ENCODE measurements at regions not wholly inside any gene's neighbourhood (a gene's known extent, or its start where the extent isn't known, plus 50 kb on each side); places are given as distances from the start of the nearest gene placed in this dataset.
"Not testable (repeated sequence)": the region's sequence is repeated elsewhere in the genome, so short reads cannot be mapped to it uniquely, and the experiment has no call there.

- Histone ChIP-seq H4K20me1 (no peaks in the 10 kb centered on the region), H3K9ac (no peak overlapping the region), H3K4me2 (no peak overlapping the region), H3K4me3 (no peak overlapping the region), H3K27me3 (no peaks in the 10 kb centered on the region), H3K27ac (no peak overlapping the region), H3K9me3 (replicated peaks in 1 of 11) (peaks cover 8 to 13% (median 10%) of the 10 kb centered on the region in 11 experiments), H3K4me1 (peaks cover 0 to 11% (median 0%) of the 10 kb centered on the region in 10 experiments; a peak in 4 of 20 replicates), H3K36me3 (no peaks in the 10 kb centered on the region)
- TF ChIP-seq Cebpa-rat (IDR thresholded peaks at IDR 0.05) = no peak
Measured at GRCh38 chr16:22692034-22692433, 121.9 kb upstream of the HS3ST2 start.

- peak overlapping the region in 2 of 11 experiments; percentile 17 to 34; a peak in 3 of 22 replicates for H3K4me2 ChIP-seq
- peaks cover 0 to 4% (median 0%) of the 10 kb centered on the region in 11 experiments; a peak in 2 of 22 replicates for H3K9me3 ChIP-seq (replicated peaks in 1 of 11)
- H3K27ac ChIP-seq = no peak overlapping the region
- TF ChIP-seq Cebpa-rat (IDR thresholded peaks at IDR 0.05) = no peak
- H3K36me3 ChIP-seq = no peaks in the 10 kb centered on the region
- peaks cover 0 to 11% (median 0%) of the 10 kb centered on the region in 10 experiments; a peak in 4 of 20 replicates for H3K4me1 ChIP-seq
- H3K4me3 ChIP-seq = no peak overlapping the region
- no peak overlapping the region for H3K9ac ChIP-seq
- H3K27me3 ChIP-seq = no peaks in the 10 kb centered on the region
- no peaks in the 10 kb centered on the region for H4K20me1 ChIP-seq
Measured at GRCh38 chr16:22692916-22693637, 120.9 kb upstream of the HS3ST2 start.

GRCh38 chr16:22693638-22694340 lies 120.2 kb upstream of the HS3ST2 start:
- H3K27me3 ChIP-seq = no peaks in the 10 kb centered on the region
- H3K9me3 ChIP-seq (replicated peaks in 1 of 11) = 0 out of 22 replicates have a peak, but pooled peaks cover 0 to 4% (median 0%) of the 10 kb centered on the region in 11 experiments
- H3K9ac ChIP-seq = no peak overlapping the region
- H3K4me2 ChIP-seq = peak overlapping the region in 2 of 11 experiments; percentile 17 to 34; a peak in 4 of 22 replicates
- H3K27ac ChIP-seq = no peak overlapping the region
- peaks cover 0 to 11% (median 0%) of the 10 kb centered on the region in 10 experiments; a peak in 4 of 20 replicates for H3K4me1 ChIP-seq
- TF ChIP-seq Cebpa-rat (IDR thresholded peaks at IDR 0.05) = no peak
- H3K4me3 ChIP-seq = no peak overlapping the region
- H3K36me3 ChIP-seq = no peaks in the 10 kb centered on the region
- H4K20me1 ChIP-seq = no peaks in the 10 kb centered on the region

GRCh38 chr16:22694887-22695382 lies 119.0 kb upstream of the HS3ST2 start:
- TF ChIP-seq Cebpa-rat (IDR thresholded peaks at IDR 0.05) = no peak
- H3K9ac ChIP-seq = no peak overlapping the region
- no peaks in the 10 kb centered on the region for H3K36me3 ChIP-seq
- H3K27me3 ChIP-seq = no peaks in the 10 kb centered on the region
- H3K4me2 ChIP-seq = no peak overlapping the region
- 0 out of 22 replicates have a peak, but pooled peaks cover 0 to 4% (median 0%) of the 10 kb centered on the region in 11 experiments for H3K9me3 ChIP-seq (replicated peaks in 1 of 11)
- H3K4me3 ChIP-seq = no peak overlapping the region
- peaks cover 0 to 11% (median 0%) of the 10 kb centered on the region in 10 experiments; a peak in 4 of 20 replicates for H3K4me1 ChIP-seq
- no peak overlapping the region for H3K27ac ChIP-seq
- H4K20me1 ChIP-seq = no peaks in the 10 kb centered on the region

GRCh38 chr16:22695773-22696172 lies 118.2 kb upstream of the HS3ST2 start:
- H4K20me1 ChIP-seq; H3K9ac ChIP-seq; H3K27ac ChIP-seq; H3K9me3 ChIP-seq (replicated peaks in 1 of 11); H3K36me3 ChIP-seq; H3K27me3 ChIP-seq; H3K4me3 ChIP-seq; H3K4me2 ChIP-seq: not testable (repeated sequence)
- peaks cover 0 to 11% (median 0%) of the 10 kb centered on the region in 10 experiments; a peak in 4 of 20 replicates for H3K4me1 ChIP-seq

- Histone ChIP-seq H3K4me1 (no peaks in the 10 kb centered on the region), H4K20me1 (no peaks in the 10 kb centered on the region), H3K27ac (no peak overlapping the region), H3K9ac (no peak overlapping the region), H3K4me2 (no peak overlapping the region), H3K9me3 (replicated peaks in 1 of 11) (no peaks in the 10 kb centered on the region), H3K36me3 (no peaks in the 10 kb centered on the region), H3K27me3 (no peaks in the 10 kb centered on the region), H3K4me3 (no peak overlapping the region)
- no peak for TF ChIP-seq Cebpa-rat (IDR thresholded peaks at IDR 0.05)
Measured at GRCh38 chr16:22699356-22699755, 114.6 kb upstream of the HS3ST2 start.

GRCh38 chr16:22705799-22706198 lies 108.2 kb upstream of the HS3ST2 start:
- no peaks in the 10 kb centered on the region for H3K9me3 ChIP-seq (replicated peaks in 1 of 11)
- H4K20me1 ChIP-seq = no peaks in the 10 kb centered on the region
- no peak overlapping the region for H3K4me3 ChIP-seq
- no peaks in the 10 kb centered on the region for H3K36me3 ChIP-seq
- no peak overlapping the region for H3K27ac ChIP-seq
- H3K27me3 ChIP-seq = no peaks in the 10 kb centered on the region
- H3K9ac ChIP-seq = no peak overlapping the region
- no peak for TF ChIP-seq Cebpa-rat (IDR thresholded peaks at IDR 0.05)
- H3K4me1 ChIP-seq = peaks cover 0 to 3% (median under 1%) of the 10 kb centered on the region in 10 experiments; a peak in 4 of 20 replicates
- no peak overlapping the region for H3K4me2 ChIP-seq

GRCh38 chr16:22710326-22710725 lies 103.6 kb upstream of the HS3ST2 start:
- peaks cover 12 to 21% (median 16%) of the 10 kb centered on the region in 10 experiments; a peak in 19 of 20 replicates for H3K4me1 ChIP-seq
- no peaks in the 10 kb centered on the region for H3K27me3 ChIP-seq
- no peak overlapping the region for H3K4me3 ChIP-seq
- peak overlapping the region in 1 of 11 experiments; percentile 53; a peak in 1 of 22 replicates for H3K4me2 ChIP-seq
- H4K20me1 ChIP-seq = no peaks in the 10 kb centered on the region
- no peak for TF ChIP-seq Cebpa-rat (IDR thresholded peaks at IDR 0.05)
- H3K27ac ChIP-seq = no peak overlapping the region
- no peaks in the 10 kb centered on the region for H3K36me3 ChIP-seq
- peaks cover 22 to 34% (median 25%) of the 10 kb centered on the region in 11 experiments for H3K9me3 ChIP-seq (replicated peaks in 1 of 11)
- no peak overlapping the region for H3K9ac ChIP-seq

GRCh38 chr16:22711847-22712246 lies 102.1 kb upstream of the HS3ST2 start:
- no peak for TF ChIP-seq Cebpa-rat (IDR thresholded peaks at IDR 0.05)
- Histone ChIP-seq H3K36me3 (no peaks in the 10 kb centered on the region), H3K9me3 (replicated peaks in 1 of 11) (peaks cover 22 to 34% (median 25%) of the 10 kb centered on the region in 11 experiments), H3K9ac (no peak overlapping the region), H3K4me2 (peak overlapping the region; percentile 15 to 74 (median 56); a peak in 19 of 22 replicates), H3K4me1 (peaks cover 12 to 21% (median 16%) of the 10 kb centered on the region in 10 experiments; a peak in 19 of 20 replicates), H3K27me3 (no peaks in the 10 kb centered on the region), H3K27ac (peak overlapping the region in 1 of 11 experiments; percentile 52; a peak in 3 of 22 replicates), H3K4me3 (no peak overlapping the region), H4K20me1 (no peaks in the 10 kb centered on the region)
